HepG2 (cell line): ENCODE measurements at regions not wholly inside any gene's neighbourhood (a gene's known extent, or its start where the extent isn't known, plus 50 kb on each side); places are given as distances from the start of the nearest gene placed in this dataset.

ENCODE experiments used
- ATAC-seq: fragments of 200-7000 bp; cut with Tn5 transposase; 3 replicates; pipeline ENCODE4 v1.9.1; 2020; ENCODE audit warnings: mild to moderate bottlenecking, moderate library complexity
- BruUV-seq: library from RNA; stranded (reverse); fragments of 400-500 nt; replicated peaks from 2 replicates; lab custom pipeline; 2021; lab: Mats Ljungman, UMichigan
- CTCF ChIA-PET: fragments of 300-600 bp; formaldehyde crosslinking; extraction: SDS; loops from one replicate; lab custom pipeline; 2021; ENCODE audit warnings: low total read pairs, inconsistent platforms, low intra/inter-chr PET ratio; lab: Yijun Ruan, JAX
- POLR2A ChIA-PET: fragments of 350-600 bp; sonication (Branson Sonifier 250); formaldehyde crosslinking; loops from one replicate; lab custom pipeline; 2020; ENCODE audit warnings: antibody characterized with exemption, inconsistent platforms; lab: Yijun Ruan, JAX
- DNase-seq: peaks from one replicate; pipeline ENCODE4 v3.0.0-alpha.2; 2015; ENCODE audit warnings: low spot score
- FAIRE-seq: peaks from 3 replicates; lab custom pipeline; 2011; peaks lifted over from hg19 to GRCh38; lab: Jason Lieb, UNC
- H2AFZ ChIP-seq: one replicate; pipeline ENCODE4 v1.6.1; 2011; ENCODE audit warnings: low read length, inconsistent platforms
- H3K27ac ChIP-seq: fragments of 300-600 bp; 3 replicates; pipeline ENCODE4 v1.8.0; 2011; ENCODE audit warnings: mixed run types, mild to moderate bottlenecking, mixed read lengths, low read length, inconsistent platforms; ENCODE audit not compliant: insufficient read depth; ENCODE audit errors: extremely low read length
- H3K27me3 ChIP-seq, 2 experiments: fragments of 200-600 bp in 1 of 2; 2 replicates in 1 of 2; 3 replicates in 1 of 2; pipeline versions ENCODE4 v1.6.0 to v1.8.0; 2011; ENCODE audit warnings: low read length in 2 of 2, mild to moderate bottlenecking in 2 of 2, moderate library complexity in 2 of 2, inconsistent platforms in 1 of 2; ENCODE audit not compliant: insufficient read depth in 2 of 2, control insufficient read depth in 1 of 2
- H3K36me3 ChIP-seq, 2 experiments: fragments of 200-600 bp in 1 of 2; replicated peaks in 1 of 2; 2 replicates in 1 of 2; 3 replicates in 1 of 2; pipeline versions ENCODE4 v1.5.1 to v1.8.0; 2011; ENCODE audit warnings: low read length in 2 of 2, inconsistent platforms in 1 of 2; ENCODE audit not compliant: insufficient read depth in 2 of 2, control insufficient read depth in 1 of 2
- H3K4me1 ChIP-seq: 2 replicates; pipeline ENCODE4 v1.5.1; 2012; ENCODE audit warnings: low read length, inconsistent platforms; ENCODE audit not compliant: insufficient read depth
- H3K4me2 ChIP-seq: 2 replicates; pipeline ENCODE4 v1.6.0; 2011; ENCODE audit warnings: low read depth, low read length, inconsistent platforms
- H3K4me3 ChIP-seq, 3 experiments: fragments of 200-600 bp in 1 of 3; sonication (generic), shearing (Covaris generic) in 1 of 3; replicated peaks in 1 of 3; 2 replicates each; pipeline ENCODE4 v1.5.1; 2011 to 2016; ENCODE audit warnings: low read length in 3 of 3, inconsistent platforms in 2 of 3, low read depth in 2 of 3, mild to moderate bottlenecking in 2 of 3, control low read depth in 1 of 3, mixed read lengths in 1 of 3; ENCODE audit not compliant: insufficient read depth in 1 of 3
- H3K79me2 ChIP-seq: one replicate; pipeline ENCODE4 v1.6.1; 2011; ENCODE audit warnings: low read length, inconsistent platforms; ENCODE audit not compliant: insufficient read depth
- H3K9ac ChIP-seq: 2 replicates; pipeline ENCODE4 v1.6.0; 2011; ENCODE audit warnings: mild to moderate bottlenecking, low read depth, low read length, inconsistent platforms; ENCODE audit not compliant: insufficient read depth
- H3K9me3 ChIP-seq: 2 replicates; pipeline ENCODE4 v1.5.1; 2012; ENCODE audit warnings: mild to moderate bottlenecking, low read length
- H4K20me1 ChIP-seq: 2 replicates; pipeline ENCODE4 v1.6.0; 2011; ENCODE audit warnings: inconsistent platforms, mild to moderate bottlenecking, low read length, moderate library complexity; ENCODE audit not compliant: insufficient read depth
- CAMTA2 ChIP-seq: sonication (generic); formaldehyde crosslinking; IDR thresholded peaks from 2 replicates; pipeline ENCODE4 v1.4.0; 2020; ENCODE audit warnings: mild to moderate bottlenecking, missing genetic modification reagents, borderline replicate concordance
- GPN1 ChIP-seq: sonication (generic); formaldehyde crosslinking; IDR thresholded peaks from 2 replicates; pipeline ENCODE4 v1.5.1; 2020; ENCODE audit warnings: missing genetic modification reagents, borderline replicate concordance
- HNF4G ChIP-seq, 2 experiments: sonication (generic) in 1 of 2; formaldehyde crosslinking in 1 of 2; IDR thresholded peaks; 2 replicates each; pipeline versions ENCODE4 v1.4.0 to v1.6.1; 2011 to 2020; ENCODE audit warnings: borderline replicate concordance in 2 of 2, low read depth in 2 of 2, mild to moderate bottlenecking in 2 of 2, low read length in 1 of 2, missing genetic modification reagents in 1 of 2, moderate library complexity in 1 of 2
- IKZF4 ChIP-seq: sonication (generic); formaldehyde crosslinking; IDR thresholded peaks from 2 replicates; pipeline ENCODE4 v1.5.1; 2020; ENCODE audit warnings: borderline replicate concordance, mild to moderate bottlenecking, low read depth, missing genetic modification reagents; ENCODE audit errors: not compliant biosample characterization
- KLF12 ChIP-seq: sonication (generic); formaldehyde crosslinking; IDR thresholded peaks from 2 replicates; pipeline ENCODE4 v1.4.0; 2020; ENCODE audit warnings: missing genetic modification reagents, borderline replicate concordance
- PCBP1 ChIP-seq: fragments of 200-400 bp; formaldehyde crosslinking; IDR thresholded peaks from 2 replicates; pipeline ENCODE4 v1.6.1; 2017; ENCODE audit warnings: mild to moderate bottlenecking, low read depth, low read length, borderline replicate concordance
- POLR2AphosphoS5 ChIP-seq: IDR thresholded peaks from 2 replicates; pipeline ENCODE4 v1.6.1; 2012; ENCODE audit warnings: low read depth, low read length
- SIX4 ChIP-seq: sonication (generic); formaldehyde crosslinking; IDR thresholded peaks from 2 replicates; pipeline ENCODE4 v1.4.0; 2020; ENCODE audit warnings: missing genetic modification reagents
- ZNF550 ChIP-seq: sonication (generic); formaldehyde crosslinking; IDR thresholded peaks from 2 replicates; pipeline ENCODE4 v1.4.0; 2020; ENCODE audit warnings: mild to moderate bottlenecking, missing genetic modification reagents, borderline replicate concordance
- ZNF790 ChIP-seq: sonication (generic); formaldehyde crosslinking; IDR thresholded peaks from 2 replicates; pipeline ENCODE4 v1.8.0; 2022; ENCODE audit warnings: missing genetic modification reagents, mild to moderate bottlenecking, borderline replicate concordance
- ZNF850 ChIP-seq: sonication (generic); formaldehyde crosslinking; conservative IDR thresholded peaks from 2 replicates; pipeline ENCODE4 v1.9.0; 2021; ENCODE audit warnings: mild to moderate bottlenecking, missing genetic modification reagents
- WGBS: methylation state at CpG from one replicate; pipeline ENCODE4 v1.1.6; 2017; ENCODE audit warnings: low lambda C conversion rate; 5-methylcytosine and 5-hydroxymethylcytosine counted together
- in situ Hi-C: cut with HindIII; loops from 2 replicates; pipeline ENCODE4 v1.10.0; 2017; ENCODE audit warnings: low pct_unique_long_range_greater_than_20kb; ENCODE audit not compliant: extremely low pct_ligation_motif_present
- intact Hi-C: fragments of 100-400 bp; cut with micrococcal nuclease; formaldehyde crosslinking; loops from one replicate; pipeline ENCODE4 v1.10.0; 2022; ENCODE audit not compliant: unreplicated experiment
- TF ChIP-seq, protein P1 (sequence below): fragments of 450-650 bp; IDR thresholded peaks from 2 replicates; pipeline ENCODE4 v1.6.1; 2017; ENCODE audit warnings: mild to moderate bottlenecking
- TF ChIP-seq, protein P2 (sequence below): sonication (generic); formaldehyde crosslinking; IDR thresholded peaks from 2 replicates; pipeline ENCODE4 v1.4.0; 2020; ENCODE audit warnings: missing genetic modification reagents, low read depth, mild to moderate bottlenecking, borderline replicate concordance

DNA sequence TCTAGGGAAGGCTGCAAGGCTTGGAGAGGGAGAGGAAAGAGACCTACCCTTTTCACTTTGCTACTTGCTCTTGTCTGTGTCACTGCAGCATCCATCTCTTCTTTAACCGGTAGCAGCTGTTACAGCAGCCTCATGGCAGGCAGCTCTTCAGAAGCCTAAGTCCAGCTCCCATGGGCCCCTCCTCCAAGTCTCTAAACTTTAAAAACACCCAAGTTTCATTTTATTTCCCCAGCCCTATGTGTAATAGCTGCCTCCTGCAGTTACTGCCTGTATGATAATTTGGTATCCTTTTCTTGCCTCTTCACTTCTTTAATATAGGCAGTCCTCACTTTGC lies 313.1 kb upstream of the PIK3R1 start:
- H3K9me3 ChIP-seq, result no peaks in the 10 kb centered on the region
- H4K20me1 ChIP-seq, result no peaks in the 10 kb centered on the region
- H3K27me3 ChIP-seq, result 0 out of 5 replicates have a peak, but pooled peaks cover 0 to 3% of the 10 kb centered on the region in 2 experiments
- H3K9ac ChIP-seq, result no peak overlapping the region
- H3K36me3 ChIP-seq, result no peaks in the 10 kb centered on the region
- ATAC-seq (no peak), DNase-seq (no peak), FAIRE-seq (no peak)
- H3K79me2 ChIP-seq, result no peaks in the 10 kb centered on the region
- H3K27ac ChIP-seq, result no peak overlapping the region
- H2AFZ ChIP-seq, result no peak overlapping the region
- ChIA-PET CTCF (no interaction called here), POLR2A (no interaction called here)
- intact Hi-C loops, result no loop called here
- H3K4me1 ChIP-seq, result no peaks in the 10 kb centered on the region
- H3K4me3 ChIP-seq, result no peak overlapping the region
- no peak overlapping the region for H3K4me2 ChIP-seq
- TF ChIP-seq SIX4 (CRISPR knock-in tag), result no peak
- no peak for TF ChIP-seq KLF12 (CRISPR knock-in tag)
- no peak for TF ChIP-seq PCBP1
- no TSS peak for BruUV-seq
- in situ Hi-C loops, result no loop called here
- WGBS, result 88% methylated on average over 1 of the region's 1 CpG

DNA sequence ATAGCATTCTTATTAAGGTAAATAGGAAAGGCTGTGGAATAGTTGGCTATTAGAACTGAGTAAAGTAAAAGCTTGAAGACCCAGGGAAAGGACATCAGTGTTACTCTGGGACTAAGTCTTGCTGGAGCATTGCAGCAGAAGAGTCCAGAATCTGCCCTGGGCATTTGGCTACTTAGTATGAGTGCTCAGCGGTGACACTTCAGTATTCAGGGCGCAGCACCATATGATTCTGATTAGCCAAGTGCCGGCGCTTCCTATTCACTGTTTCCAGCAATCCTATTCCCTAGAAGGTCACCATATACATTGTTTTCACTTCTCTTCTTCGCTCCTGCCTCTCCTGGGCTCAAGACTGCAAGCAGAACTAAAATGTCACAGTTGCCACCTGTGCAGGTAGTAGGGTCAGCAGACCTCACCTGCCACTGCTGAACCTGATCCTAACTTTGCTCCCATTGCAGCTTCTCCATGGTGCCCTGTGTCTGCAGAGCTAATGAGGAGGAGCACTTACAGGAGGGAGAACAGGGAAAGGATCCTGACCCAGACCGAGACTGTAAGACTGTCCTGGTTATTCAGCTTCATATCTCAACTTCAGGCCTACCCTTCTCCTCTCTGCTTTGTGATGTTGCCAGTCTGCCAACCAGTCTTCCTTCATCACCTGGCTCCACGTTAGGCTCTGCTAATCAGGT lies 313.6 kb upstream of the PIK3R1 start:
- Histone ChIP-seq H3K9me3 (no peaks in the 10 kb centered on the region), H3K4me3 (no peak overlapping the region), H3K27me3 (0 out of 5 replicates have a peak, but pooled peaks cover 0 to 3% of the 10 kb centered on the region in 2 experiments), H3K4me2 (no peak overlapping the region), H3K79me2 (no peaks in the 10 kb centered on the region), H3K27ac (no peak overlapping the region), H2AFZ (no peak overlapping the region), H4K20me1 (no peaks in the 10 kb centered on the region), H3K36me3 (no peaks in the 10 kb centered on the region), H3K9ac (no peak overlapping the region), H3K4me1 (no peaks in the 10 kb centered on the region)
- no TSS peak for BruUV-seq
- DNase-seq (no peak), ATAC-seq (no peak), FAIRE-seq (no peak)
- POLR2A ChIA-PET, result no interaction called here
- in situ Hi-C loops (no loop called here), intact Hi-C loops (no loop called here)
- CTCF ChIA-PET, result no interaction called here
- WGBS, result 13% methylated on average over 3 of the region's 7 CpGs
- TF ChIP-seq HNF4G (IDR thresholded peaks at IDR 0.05; ENCODE audit: borderline replicate concordance, low read depth, low read length), result no peak
- no peak for TF ChIP-seq HNF4G (CRISPR knock-in tag; IDR thresholded peaks at IDR 0.05; ENCODE audit: borderline replicate concordance, low read depth)
- TF ChIP-seq GPN1, result no peak
- no peak for TF ChIP-seq POLR2AphosphoS5
- TF ChIP-seq, protein P1, sequence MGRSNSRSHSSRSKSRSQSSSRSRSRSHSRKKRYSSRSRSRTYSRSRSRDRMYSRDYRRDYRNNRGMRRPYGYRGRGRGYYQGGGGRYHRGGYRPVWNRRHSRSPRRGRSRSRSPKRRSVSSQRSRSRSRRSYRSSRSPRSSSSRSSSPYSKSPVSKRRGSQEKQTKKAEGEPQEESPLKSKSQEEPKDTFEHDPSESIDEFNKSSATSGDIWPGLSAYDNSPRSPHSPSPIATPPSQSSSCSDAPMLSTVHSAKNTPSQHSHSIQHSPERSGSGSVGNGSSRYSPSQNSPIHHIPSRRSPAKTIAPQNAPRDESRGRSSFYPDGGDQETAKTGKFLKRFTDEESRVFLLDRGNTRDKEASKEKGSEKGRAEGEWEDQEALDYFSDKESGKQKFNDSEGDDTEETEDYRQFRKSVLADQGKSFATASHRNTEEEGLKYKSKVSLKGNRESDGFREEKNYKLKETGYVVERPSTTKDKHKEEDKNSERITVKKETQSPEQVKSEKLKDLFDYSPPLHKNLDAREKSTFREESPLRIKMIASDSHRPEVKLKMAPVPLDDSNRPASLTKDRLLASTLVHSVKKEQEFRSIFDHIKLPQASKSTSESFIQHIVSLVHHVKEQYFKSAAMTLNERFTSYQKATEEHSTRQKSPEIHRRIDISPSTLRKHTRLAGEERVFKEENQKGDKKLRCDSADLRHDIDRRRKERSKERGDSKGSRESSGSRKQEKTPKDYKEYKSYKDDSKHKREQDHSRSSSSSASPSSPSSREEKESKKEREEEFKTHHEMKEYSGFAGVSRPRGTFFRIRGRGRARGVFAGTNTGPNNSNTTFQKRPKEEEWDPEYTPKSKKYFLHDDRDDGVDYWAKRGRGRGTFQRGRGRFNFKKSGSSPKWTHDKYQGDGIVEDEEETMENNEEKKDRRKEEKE, result no peak
- TF ChIP-seq, protein P2, sequence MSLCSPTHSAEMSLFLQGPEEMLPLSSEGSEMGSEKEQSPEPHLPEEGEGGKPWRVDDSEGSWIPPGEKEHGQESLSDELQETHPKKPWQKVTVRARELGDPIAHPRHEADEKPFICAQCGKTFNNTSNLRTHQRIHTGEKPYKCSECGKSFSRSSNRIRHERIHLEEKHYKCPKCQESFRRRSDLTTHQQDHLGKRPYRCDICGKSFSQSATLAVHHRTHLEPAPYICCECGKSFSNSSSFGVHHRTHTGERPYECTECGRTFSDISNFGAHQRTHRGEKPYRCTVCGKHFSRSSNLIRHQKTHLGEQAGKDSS, result no peak
- TF ChIP-seq ZNF550 (CRISPR knock-in tag), result no peak
- TF ChIP-seq CAMTA2, result no peak
- no peak for TF ChIP-seq IKZF4 (CRISPR knock-in tag)
- no peak for TF ChIP-seq ZNF850 (CRISPR knock-in tag)
- TF ChIP-seq ZNF790 (CRISPR knock-in tag), result no peak
